ENCODE measurements at regions not wholly inside any gene's neighbourhood (a gene's known extent, or its start where the extent isn't known, plus 50 kb on each side); places are given as distances from the start of the nearest gene placed in this dataset.

- TF ChIP-seq, protein P1, sequence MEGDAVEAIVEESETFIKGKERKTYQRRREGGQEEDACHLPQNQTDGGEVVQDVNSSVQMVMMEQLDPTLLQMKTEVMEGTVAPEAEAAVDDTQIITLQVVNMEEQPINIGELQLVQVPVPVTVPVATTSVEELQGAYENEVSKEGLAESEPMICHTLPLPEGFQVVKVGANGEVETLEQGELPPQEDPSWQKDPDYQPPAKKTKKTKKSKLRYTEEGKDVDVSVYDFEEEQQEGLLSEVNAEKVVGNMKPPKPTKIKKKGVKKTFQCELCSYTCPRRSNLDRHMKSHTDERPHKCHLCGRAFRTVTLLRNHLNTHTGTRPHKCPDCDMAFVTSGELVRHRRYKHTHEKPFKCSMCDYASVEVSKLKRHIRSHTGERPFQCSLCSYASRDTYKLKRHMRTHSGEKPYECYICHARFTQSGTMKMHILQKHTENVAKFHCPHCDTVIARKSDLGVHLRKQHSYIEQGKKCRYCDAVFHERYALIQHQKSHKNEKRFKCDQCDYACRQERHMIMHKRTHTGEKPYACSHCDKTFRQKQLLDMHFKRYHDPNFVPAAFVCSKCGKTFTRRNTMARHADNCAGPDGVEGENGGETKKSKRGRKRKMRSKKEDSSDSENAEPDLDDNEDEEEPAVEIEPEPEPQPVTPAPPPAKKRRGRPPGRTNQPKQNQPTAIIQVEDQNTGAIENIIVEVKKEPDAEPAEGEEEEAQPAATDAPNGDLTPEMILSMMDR (IDR thresholded peaks at IDR 0.05), result no peak
- TF ChIP-seq POLR2AphosphoS5 (IDR thresholded peaks at IDR 0.05) (no peak), POLR2A (IDR thresholded peaks at IDR 0.05) (no peak), EP300 (IDR thresholded peaks at IDR 0.05) (no peak)
Observed at GRCh38 chr6:150654608-150655007, 54.9 kb downstream of the PLEKHG1 start.
